WTC11 (cell line): ENCODE measurements at regions not wholly inside any gene's neighbourhood (a gene's known extent, or its start where the extent isn't known, plus 50 kb on each side); places are given as distances from the start of the nearest gene placed in this dataset.

Source experiments
- ATAC-seq: fragments of 200-7000 bp; cut with Tn5 transposase; 2 replicates; pipeline ENCODE4 v1.10.0; 2021; ENCODE audit warnings: mild to moderate bottlenecking, moderate library complexity
- CTCF ChIA-PET: fragments of 300-600 bp; sonication (Branson Sonifier 250); formaldehyde crosslinking; loops from one replicate; lab custom pipeline; 2021; ENCODE audit warnings: antibody characterized with exemption; lab: Charles Lee
- POLR2A ChIA-PET: fragments of 350-600 bp; sonication (Branson Sonifier 250); formaldehyde crosslinking; loops from one replicate; lab custom pipeline; 2021; ENCODE audit warnings: antibody characterized with exemption; lab: Charles Lee
- DNase-seq: peaks from one replicate; pipeline ENCODE4 v3.0.0; 2021; ENCODE audit warnings: low spot score
- H3K27ac Mint-ChIP-seq: 2 replicates; pipeline ENCODE4 v1.8.0; 2021; ENCODE audit warnings: mixed read lengths
- H3K27me3 Mint-ChIP-seq: 2 replicates; pipeline ENCODE4 v1.8.0; 2021; ENCODE audit warnings: low read depth, mild to moderate bottlenecking, moderate library complexity, mixed read lengths
- H3K36me3 Mint-ChIP-seq: 2 replicates; pipeline ENCODE4 v1.8.0; 2021; ENCODE audit warnings: mixed read lengths
- H3K4me1 Mint-ChIP-seq: 2 replicates; pipeline ENCODE4 v1.8.0; 2022; ENCODE audit warnings: mixed read lengths
- H3K4me3 Mint-ChIP-seq: 2 replicates; pipeline ENCODE4 v1.8.0; 2021; ENCODE audit warnings: mild to moderate bottlenecking, moderate library complexity, mixed read lengths
- H3K9me3 Mint-ChIP-seq: 2 replicates; pipeline ENCODE4 v1.8.0; 2021; ENCODE audit warnings: mixed read lengths
- AFF4 ChIP-seq: sonication (generic); formaldehyde crosslinking; IDR thresholded peaks from 2 replicates; pipeline ENCODE4 v1.8.1; 2023; ENCODE audit warnings: mild to moderate bottlenecking, missing genetic modification reagents, borderline replicate concordance
- ATF1 ChIP-seq: sonication (generic); formaldehyde crosslinking; IDR thresholded peaks from 2 replicates; pipeline ENCODE4 v1.8.1; 2023; ENCODE audit warnings: mild to moderate bottlenecking, moderate library complexity, missing genetic modification reagents
- E2F1 ChIP-seq: sonication (generic); formaldehyde crosslinking; IDR thresholded peaks from 2 replicates; pipeline ENCODE4 v1.8.0; 2022; ENCODE audit warnings: mild to moderate bottlenecking, missing genetic modification reagents
- FOXK1 ChIP-seq: sonication (generic); formaldehyde crosslinking; IDR thresholded peaks from 2 replicates; pipeline ENCODE4 v1.8.0; 2022; ENCODE audit warnings: mild to moderate bottlenecking, moderate library complexity, missing genetic modification reagents
- GABPB1 ChIP-seq: sonication (generic); formaldehyde crosslinking; IDR thresholded peaks from 2 replicates; pipeline ENCODE4 v1.8.1; 2023; ENCODE audit warnings: mild to moderate bottlenecking, missing genetic modification reagents
- NFYB ChIP-seq: sonication (generic); formaldehyde crosslinking; conservative IDR thresholded peaks from 2 replicates; pipeline ENCODE4 v1.8.0; 2022; ENCODE audit warnings: low read depth, missing genetic modification reagents
- PRDM15 ChIP-seq: sonication (generic); formaldehyde crosslinking; IDR thresholded peaks from 2 replicates; pipeline ENCODE4 v1.8.0; 2022; ENCODE audit warnings: missing genetic modification reagents
- SMAD3 ChIP-seq: sonication (generic); formaldehyde crosslinking; IDR thresholded peaks from 2 replicates; pipeline ENCODE4 v1.8.0; 2022; ENCODE audit warnings: missing genetic modification reagents, mild to moderate bottlenecking, borderline replicate concordance
- TEAD4 ChIP-seq: sonication (generic); formaldehyde crosslinking; IDR thresholded peaks from 2 replicates; pipeline ENCODE4 v1.8.0; 2022; ENCODE audit warnings: mild to moderate bottlenecking, missing genetic modification reagents
- TP53 ChIP-seq: sonication (generic); formaldehyde crosslinking; IDR thresholded peaks from 2 replicates; pipeline ENCODE4 v1.8.1; 2023; ENCODE audit warnings: mild to moderate bottlenecking, missing genetic modification reagents
- ZNF263 ChIP-seq: sonication (generic); formaldehyde crosslinking; IDR thresholded peaks from 2 replicates; pipeline ENCODE4 v1.8.1; 2022; ENCODE audit warnings: low read depth, mild to moderate bottlenecking, moderate library complexity, missing genetic modification reagents
- ZNF416 ChIP-seq: fragments of 250-450 bp; sonication (Bioruptor Pico); IDR thresholded peaks from 2 replicates; pipeline ENCODE4 v1.9.0; 2021; ENCODE audit warnings: mild to moderate bottlenecking, inconsistent platforms
- TF ChIP-seq, protein P1 (sequence below): sonication (generic); formaldehyde crosslinking; IDR thresholded peaks from 2 replicates; pipeline ENCODE4 v1.8.1; 2023; ENCODE audit warnings: mild to moderate bottlenecking, missing genetic modification reagents
- TF ChIP-seq, protein P2 (sequence below): sonication (generic); formaldehyde crosslinking; IDR thresholded peaks from 2 replicates; pipeline ENCODE4 v1.8.0; 2023; ENCODE audit warnings: missing genetic modification reagents, mild to moderate bottlenecking, borderline replicate concordance
- TF ChIP-seq, protein P3 (sequence below): sonication (generic); formaldehyde crosslinking; IDR thresholded peaks from 2 replicates; pipeline ENCODE4 v1.8.0; 2023; ENCODE audit warnings: missing genetic modification reagents
- TF ChIP-seq, protein P4 (sequence below): fragments of 250-450 bp; sonication (Bioruptor Pico); IDR thresholded peaks from 2 replicates; pipeline ENCODE4 v1.9.0; 2021; ENCODE audit warnings: moderate library complexity, mild to moderate bottlenecking, inconsistent platforms, borderline replicate concordance
- TF ChIP-seq, protein P5 (sequence below): sonication (generic); formaldehyde crosslinking; IDR thresholded peaks from 2 replicates; pipeline ENCODE4 v1.8.0; 2022; ENCODE audit warnings: mild to moderate bottlenecking, missing genetic modification reagents

DNA sequence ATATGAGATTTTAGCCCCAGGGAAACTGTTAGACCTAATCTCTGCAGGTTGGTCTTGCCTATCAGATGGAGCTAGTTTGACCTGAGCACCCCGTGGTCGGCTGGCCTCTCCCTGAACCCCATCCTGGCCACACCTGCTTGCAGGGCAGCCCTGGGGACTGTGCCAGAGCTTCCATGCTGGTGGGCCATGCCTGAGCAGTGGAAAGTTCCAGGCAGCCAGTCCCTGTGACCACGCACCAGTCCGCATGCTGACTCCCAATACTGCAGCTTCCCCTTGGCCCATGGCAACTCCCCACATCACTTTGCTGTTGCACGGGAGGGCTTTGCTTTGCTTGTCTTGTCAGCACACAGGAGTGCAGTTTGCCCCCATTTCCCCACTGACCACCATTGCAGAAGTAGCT is 427.8 kb upstream of the SEMA3D start (continued):
- TF ChIP-seq AFF4 (CRISPR knock-in tag) (no peak), SMAD3 (no peak), E2F1 (CRISPR knock-in tag) (no peak), PRDM15 (no peak), ZNF416 (CRISPR knock-in tag) (no peak)
- TF ChIP-seq, protein P1, sequence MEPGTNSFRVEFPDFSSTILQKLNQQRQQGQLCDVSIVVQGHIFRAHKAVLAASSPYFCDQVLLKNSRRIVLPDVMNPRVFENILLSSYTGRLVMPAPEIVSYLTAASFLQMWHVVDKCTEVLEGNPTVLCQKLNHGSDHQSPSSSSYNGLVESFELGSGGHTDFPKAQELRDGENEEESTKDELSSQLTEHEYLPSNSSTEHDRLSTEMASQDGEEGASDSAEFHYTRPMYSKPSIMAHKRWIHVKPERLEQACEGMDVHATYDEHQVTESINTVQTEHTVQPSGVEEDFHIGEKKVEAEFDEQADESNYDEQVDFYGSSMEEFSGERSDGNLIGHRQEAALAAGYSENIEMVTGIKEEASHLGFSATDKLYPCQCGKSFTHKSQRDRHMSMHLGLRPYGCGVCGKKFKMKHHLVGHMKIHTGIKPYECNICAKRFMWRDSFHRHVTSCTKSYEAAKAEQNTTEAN (CRISPR knock-in tag): no peak
- TF ChIP-seq, protein P2, sequence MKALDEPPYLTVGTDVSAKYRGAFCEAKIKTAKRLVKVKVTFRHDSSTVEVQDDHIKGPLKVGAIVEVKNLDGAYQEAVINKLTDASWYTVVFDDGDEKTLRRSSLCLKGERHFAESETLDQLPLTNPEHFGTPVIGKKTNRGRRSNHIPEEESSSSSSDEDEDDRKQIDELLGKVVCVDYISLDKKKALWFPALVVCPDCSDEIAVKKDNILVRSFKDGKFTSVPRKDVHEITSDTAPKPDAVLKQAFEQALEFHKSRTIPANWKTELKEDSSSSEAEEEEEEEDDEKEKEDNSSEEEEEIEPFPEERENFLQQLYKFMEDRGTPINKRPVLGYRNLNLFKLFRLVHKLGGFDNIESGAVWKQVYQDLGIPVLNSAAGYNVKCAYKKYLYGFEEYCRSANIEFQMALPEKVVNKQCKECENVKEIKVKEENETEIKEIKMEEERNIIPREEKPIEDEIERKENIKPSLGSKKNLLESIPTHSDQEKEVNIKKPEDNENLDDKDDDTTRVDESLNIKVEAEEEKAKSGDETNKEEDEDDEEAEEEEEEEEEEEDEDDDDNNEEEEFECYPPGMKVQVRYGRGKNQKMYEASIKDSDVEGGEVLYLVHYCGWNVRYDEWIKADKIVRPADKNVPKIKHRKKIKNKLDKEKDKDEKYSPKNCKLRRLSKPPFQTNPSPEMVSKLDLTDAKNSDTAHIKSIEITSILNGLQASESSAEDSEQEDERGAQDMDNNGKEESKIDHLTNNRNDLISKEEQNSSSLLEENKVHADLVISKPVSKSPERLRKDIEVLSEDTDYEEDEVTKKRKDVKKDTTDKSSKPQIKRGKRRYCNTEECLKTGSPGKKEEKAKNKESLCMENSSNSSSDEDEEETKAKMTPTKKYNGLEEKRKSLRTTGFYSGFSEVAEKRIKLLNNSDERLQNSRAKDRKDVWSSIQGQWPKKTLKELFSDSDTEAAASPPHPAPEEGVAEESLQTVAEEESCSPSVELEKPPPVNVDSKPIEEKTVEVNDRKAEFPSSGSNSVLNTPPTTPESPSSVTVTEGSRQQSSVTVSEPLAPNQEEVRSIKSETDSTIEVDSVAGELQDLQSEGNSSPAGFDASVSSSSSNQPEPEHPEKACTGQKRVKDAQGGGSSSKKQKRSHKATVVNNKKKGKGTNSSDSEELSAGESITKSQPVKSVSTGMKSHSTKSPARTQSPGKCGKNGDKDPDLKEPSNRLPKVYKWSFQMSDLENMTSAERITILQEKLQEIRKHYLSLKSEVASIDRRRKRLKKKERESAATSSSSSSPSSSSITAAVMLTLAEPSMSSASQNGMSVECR: no peak
- TF ChIP-seq, protein P3, sequence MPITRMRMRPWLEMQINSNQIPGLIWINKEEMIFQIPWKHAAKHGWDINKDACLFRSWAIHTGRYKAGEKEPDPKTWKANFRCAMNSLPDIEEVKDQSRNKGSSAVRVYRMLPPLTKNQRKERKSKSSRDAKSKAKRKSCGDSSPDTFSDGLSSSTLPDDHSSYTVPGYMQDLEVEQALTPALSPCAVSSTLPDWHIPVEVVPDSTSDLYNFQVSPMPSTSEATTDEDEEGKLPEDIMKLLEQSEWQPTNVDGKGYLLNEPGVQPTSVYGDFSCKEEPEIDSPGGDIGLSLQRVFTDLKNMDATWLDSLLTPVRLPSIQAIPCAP (CRISPR knock-in tag): no peak

DNA sequence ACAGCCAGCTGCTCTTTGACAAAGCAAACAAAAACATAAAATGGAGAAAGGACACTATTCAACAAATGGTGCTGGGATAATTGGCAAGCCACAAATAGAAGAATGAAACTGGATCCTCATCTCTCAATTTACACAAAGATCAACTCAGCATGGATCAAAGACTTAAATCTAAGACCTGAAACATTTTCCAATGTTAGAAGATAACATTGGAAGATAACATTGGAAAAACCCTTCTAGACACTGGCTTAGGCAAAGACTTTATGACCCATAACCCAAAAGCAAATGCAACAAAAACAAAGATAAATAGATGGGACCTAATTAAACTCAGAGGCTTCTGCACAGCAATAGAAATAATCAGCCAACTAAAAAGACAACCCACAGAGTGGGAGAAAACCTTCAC is 425.7 kb upstream of the SEMA3D start:
- DNase-seq (no peak), ATAC-seq (no peak)
- ChIA-PET CTCF (no interaction called here), POLR2A (no interaction called here)
- Mint-ChIP-seq H3K36me3 (no peaks in the 10 kb centered on the region), H3K4me1 (no peaks in the 10 kb centered on the region), H3K27ac (no peak overlapping the region), H3K9me3 (peaks cover 13% of the 10 kb centered on the region), H3K27me3 (no peaks in the 10 kb centered on the region; the same call in 1 of the 2 replicates), H3K4me3 (no peak overlapping the region)
- TF ChIP-seq ATF1 (CRISPR knock-in tag) (no peak), SMAD3 (no peak), ZNF263 (CRISPR knock-in tag) (no peak), E2F1 (CRISPR knock-in tag) (no peak), TP53 (no peak), TEAD4 (CRISPR knock-in tag) (no peak), GABPB1 (CRISPR knock-in tag) (no peak), NFYB (CRISPR knock-in tag) (no peak), FOXK1 (CRISPR knock-in tag) (no peak)
- TF ChIP-seq, protein P4, sequence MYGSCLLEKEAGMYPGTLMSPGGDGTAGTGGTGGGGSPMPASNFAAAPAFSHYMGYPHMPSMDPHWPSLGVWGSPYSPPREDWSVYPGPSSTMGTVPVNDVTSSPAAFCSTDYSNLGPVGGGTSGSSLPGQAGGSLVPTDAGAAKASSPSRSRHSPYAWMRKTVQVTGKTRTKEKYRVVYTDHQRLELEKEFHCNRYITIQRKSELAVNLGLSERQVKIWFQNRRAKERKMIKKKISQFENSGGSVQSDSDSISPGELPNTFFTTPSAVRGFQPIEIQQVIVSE (CRISPR knock-in tag): no peak
- TF ChIP-seq, protein P5, sequence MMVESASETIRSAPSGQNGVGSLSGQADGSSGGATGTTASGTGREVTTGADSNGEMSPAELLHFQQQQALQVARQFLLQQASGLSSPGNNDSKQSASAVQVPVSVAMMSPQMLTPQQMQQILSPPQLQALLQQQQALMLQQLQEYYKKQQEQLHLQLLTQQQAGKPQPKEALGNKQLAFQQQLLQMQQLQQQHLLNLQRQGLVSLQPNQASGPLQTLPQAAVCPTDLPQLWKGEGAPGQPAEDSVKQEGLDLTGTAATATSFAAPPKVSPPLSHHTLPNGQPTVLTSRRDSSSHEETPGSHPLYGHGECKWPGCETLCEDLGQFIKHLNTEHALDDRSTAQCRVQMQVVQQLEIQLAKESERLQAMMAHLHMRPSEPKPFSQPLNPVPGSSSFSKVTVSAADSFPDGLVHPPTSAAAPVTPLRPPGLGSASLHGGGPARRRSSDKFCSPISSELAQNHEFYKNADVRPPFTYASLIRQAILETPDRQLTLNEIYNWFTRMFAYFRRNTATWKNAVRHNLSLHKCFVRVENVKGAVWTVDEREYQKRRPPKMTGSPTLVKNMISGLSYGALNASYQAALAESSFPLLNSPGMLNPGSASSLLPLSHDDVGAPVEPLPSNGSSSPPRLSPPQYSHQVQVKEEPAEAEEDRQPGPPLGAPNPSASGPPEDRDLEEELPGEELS (CRISPR knock-in tag): no peak
